ENCODE measurements at regions not wholly inside any gene's neighbourhood (a gene's known extent, or its start where the extent isn't known, plus 50 kb on each side); places are given as distances from the start of the nearest gene placed in this dataset.
A peak's percentile ranks its signal among the peaks of the same experiment; 100 is the strongest.

- Histone ChIP-seq H3K36me3 (no peaks in the 10 kb centered on the region), H3K27me3 (no peaks in the 10 kb centered on the region), H3K27ac (no peak overlapping the region), H3K4me3 (no peak overlapping the region), H3K9me3 (no peaks in the 10 kb centered on the region), H3K4me1 (no peaks in the 10 kb centered on the region)
- no peak for TF ChIP-seq CTCF (IDR thresholded peaks at IDR 0.05)
- intact Hi-C loops (cut with DNase I) = no loop called here
- ATAC-seq (no peak), DNase-seq (no peak)
Measured at GRCh38 chr4:138904793-138905192, 110.8 kb upstream of the NOCT start.

GRCh38 chr4:138903185-138903584, 112.4 kb upstream of the NOCT start:
- no peak for TF ChIP-seq CTCF (IDR thresholded peaks at IDR 0.05)
- no peak for DNase-seq
- Histone ChIP-seq H3K27me3 (no peaks in the 10 kb centered on the region), H3K9me3 (no peaks in the 10 kb centered on the region), H3K27ac (no peak overlapping the region), H3K4me1 (peaks cover 2 to 3% of the 10 kb centered on the region in 2 donors), H3K4me3 (no peak overlapping the region), H3K36me3 (no peaks in the 10 kb centered on the region)
- intact Hi-C loops (cut with DNase I) = no loop called here
- ATAC-seq = no peak

- TF ChIP-seq CTCF (IDR thresholded peaks at IDR 0.05) = no peak
- ATAC-seq = no peak
- no peak overlapping the region for H3K4me3 ChIP-seq
- no peaks in the 10 kb centered on the region for H3K27me3 ChIP-seq
- DNase-seq = no peak
- peaks cover 3 to 7% of the 10 kb centered on the region in 2 donors for H3K4me1 ChIP-seq
- intact Hi-C loops (cut with DNase I) = no loop called here
- H3K27ac ChIP-seq = no peak overlapping the region
- H3K9me3 ChIP-seq = no peaks in the 10 kb centered on the region
- no peaks in the 10 kb centered on the region for H3K36me3 ChIP-seq
Measured at GRCh38 chr4:138902705-138903104, 112.9 kb upstream of the NOCT start.

DNA sequence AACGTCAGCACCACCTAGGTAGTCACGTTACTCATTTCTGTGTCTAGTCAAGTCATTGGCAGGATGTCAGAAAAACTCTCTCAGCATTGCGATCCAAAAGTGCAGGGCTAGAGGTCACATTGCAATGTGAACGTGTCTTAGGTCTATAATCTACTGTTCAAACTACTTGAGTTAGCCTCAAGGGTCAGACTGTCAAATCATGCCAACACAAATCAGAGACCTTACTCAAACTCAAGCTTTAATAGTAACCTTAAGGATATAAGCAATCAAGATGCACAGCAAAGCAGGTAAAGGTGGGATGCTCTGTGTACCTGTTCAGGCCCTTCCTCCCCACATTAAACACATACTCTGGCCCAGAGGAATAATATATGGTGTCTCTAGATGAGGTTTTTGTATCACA, 114.4 kb upstream of the NOCT start:
- DNase-seq (no peak), ATAC-seq (peak; percentile 45)
- H3K36me3 ChIP-seq = no peaks in the 10 kb centered on the region
- H3K27ac ChIP-seq = no peak overlapping the region
- peaks cover 3 to 7% of the 10 kb centered on the region in 2 donors for H3K4me1 ChIP-seq
- intact Hi-C loops (cut with DNase I) = no loop called here
- no peak for TF ChIP-seq CTCF (IDR thresholded peaks at IDR 0.05)
- no peak overlapping the region for H3K4me3 ChIP-seq
- no peaks in the 10 kb centered on the region for H3K9me3 ChIP-seq
- H3K27me3 ChIP-seq = no peaks in the 10 kb centered on the region

DNA sequence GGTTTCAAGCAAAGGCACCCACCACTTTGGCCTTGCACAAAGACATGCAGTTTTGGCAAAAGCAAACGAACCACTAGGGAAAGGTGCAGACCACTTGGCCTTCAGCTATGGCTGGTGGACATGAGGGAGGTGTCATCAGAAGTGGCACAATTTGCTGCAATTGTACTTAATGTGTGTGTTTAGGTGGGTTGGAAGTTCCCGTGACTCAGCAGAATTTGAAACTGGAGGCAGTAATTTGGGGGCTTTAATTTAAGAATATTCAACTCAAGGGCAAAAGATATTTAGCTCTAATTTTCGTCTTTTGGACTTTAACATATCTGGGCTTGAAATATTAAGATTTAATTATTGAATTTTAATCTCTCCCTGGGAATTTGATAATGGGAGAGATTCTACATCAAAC, 115.6 kb upstream of the NOCT start:
- Histone ChIP-seq H3K36me3 (no peaks in the 10 kb centered on the region), H3K9me3 (no peaks in the 10 kb centered on the region), H3K4me1 (peaks cover 3 to 7% of the 10 kb centered on the region in 2 donors), H3K4me3 (no peak overlapping the region), H3K27me3 (no peaks in the 10 kb centered on the region), H3K27ac (no peak overlapping the region)
- TF ChIP-seq CTCF (IDR thresholded peaks at IDR 0.05) = no peak
- no peak for ATAC-seq
- intact Hi-C loops (cut with DNase I) = no loop called here
- DNase-seq = no peak

Measured in left lung (tissue), 4 donors.